C4-2B (cell line): ENCODE measurements at regions not wholly inside any gene's neighbourhood (a gene's known extent, or its start where the extent isn't known, plus 50 kb on each side); places are given as distances from the start of the nearest gene placed in this dataset.

Experiments used
- H3K27ac ChIP-seq: fragments of 450-650 bp; 2 replicates; pipeline ENCODE4 v1.5.1; 2017
- CTCF ChIP-seq: fragments of 450-650 bp; conservative IDR thresholded peaks from 2 replicates; pipeline ENCODE4 v1.5.1; 2017; ENCODE audit warnings: mild to moderate bottlenecking
- ZFX ChIP-seq: fragments of 450-650 bp; IDR thresholded peaks from 2 replicates; pipeline ENCODE4 v1.6.1; 2017

GRCh38 chr1:195047772-195048171 lies 1560.5 kb downstream of the KCNT2 start:
- H3K27ac ChIP-seq: no peak overlapping the region
- no peak for TF ChIP-seq ZFX
- TF ChIP-seq CTCF: no peak

GRCh38 chr1:195045072-195045471 lies 1563.2 kb downstream of the KCNT2 start:
- TF ChIP-seq CTCF: no peak
- TF ChIP-seq ZFX: no peak
- no peak overlapping the region for H3K27ac ChIP-seq

- no peak for TF ChIP-seq ZFX
- TF ChIP-seq CTCF: no peak
- no peak overlapping the region for H3K27ac ChIP-seq
These were observed 1577.4 kb downstream of the KCNT2 start for GRCh38 chr1:195030793-195031192.

GRCh38 chr1:195026792-195027191 lies 1581.4 kb downstream of the KCNT2 start:
- H3K27ac ChIP-seq: no peak overlapping the region
- TF ChIP-seq ZFX (no peak), CTCF (no peak)

- H3K27ac ChIP-seq: no peak overlapping the region
- TF ChIP-seq ZFX: no peak
- TF ChIP-seq CTCF: no peak
These were observed 1588.9 kb downstream of the KCNT2 start for GRCh38 chr1:195019385-195019784.

GRCh38 chr1:195012995-195013394 lies 1595.2 kb downstream of the KCNT2 start:
- TF ChIP-seq CTCF: no peak
- TF ChIP-seq ZFX: no peak

GRCh38 chr1:195005338-195005737 lies 1602.9 kb downstream of the KCNT2 start:
- no peak overlapping the region for H3K27ac ChIP-seq
- TF ChIP-seq ZFX: no peak
- no peak for TF ChIP-seq CTCF

More at GRCh38 chr1:195012995-195013394, 1595.2 kb downstream of the KCNT2 start:
- no peak overlapping the region for H3K27ac ChIP-seq
